ENCODE measurements at regions not wholly inside any gene's neighbourhood (a gene's known extent, or its start where the extent isn't known, plus 50 kb on each side); places are given as distances from the start of the nearest gene placed in this dataset.

DNA sequence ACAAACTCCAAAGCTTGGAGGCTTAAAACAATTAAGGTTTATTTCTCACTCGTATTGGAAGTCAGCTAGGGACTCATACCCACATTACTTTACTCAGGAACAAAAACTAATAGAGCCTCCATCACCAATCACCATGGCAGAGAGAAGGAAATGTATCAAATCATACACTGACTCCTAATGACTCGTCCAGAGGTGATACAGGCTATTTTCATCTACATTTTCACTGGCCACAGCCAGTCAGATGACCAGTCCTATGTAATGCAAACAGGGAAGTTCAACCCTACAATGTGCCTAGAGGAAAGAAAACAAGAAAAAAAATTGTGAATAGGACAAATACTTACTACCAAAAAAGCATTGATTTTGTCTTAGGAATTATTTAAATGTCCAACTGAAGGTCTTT, 110.3 kb downstream of the SEC16B start:
- TF ChIP-seq, protein P1, sequence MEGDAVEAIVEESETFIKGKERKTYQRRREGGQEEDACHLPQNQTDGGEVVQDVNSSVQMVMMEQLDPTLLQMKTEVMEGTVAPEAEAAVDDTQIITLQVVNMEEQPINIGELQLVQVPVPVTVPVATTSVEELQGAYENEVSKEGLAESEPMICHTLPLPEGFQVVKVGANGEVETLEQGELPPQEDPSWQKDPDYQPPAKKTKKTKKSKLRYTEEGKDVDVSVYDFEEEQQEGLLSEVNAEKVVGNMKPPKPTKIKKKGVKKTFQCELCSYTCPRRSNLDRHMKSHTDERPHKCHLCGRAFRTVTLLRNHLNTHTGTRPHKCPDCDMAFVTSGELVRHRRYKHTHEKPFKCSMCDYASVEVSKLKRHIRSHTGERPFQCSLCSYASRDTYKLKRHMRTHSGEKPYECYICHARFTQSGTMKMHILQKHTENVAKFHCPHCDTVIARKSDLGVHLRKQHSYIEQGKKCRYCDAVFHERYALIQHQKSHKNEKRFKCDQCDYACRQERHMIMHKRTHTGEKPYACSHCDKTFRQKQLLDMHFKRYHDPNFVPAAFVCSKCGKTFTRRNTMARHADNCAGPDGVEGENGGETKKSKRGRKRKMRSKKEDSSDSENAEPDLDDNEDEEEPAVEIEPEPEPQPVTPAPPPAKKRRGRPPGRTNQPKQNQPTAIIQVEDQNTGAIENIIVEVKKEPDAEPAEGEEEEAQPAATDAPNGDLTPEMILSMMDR (IDR thresholded peaks at IDR 0.05; ENCODE audit: low read depth, low read length, missing input control), result no peak
- TF ChIP-seq SP1 (IDR thresholded peaks at IDR 0.05), result no peak
